GM18873 (cell line): ENCODE measurements at regions not wholly inside any gene's neighbourhood (a gene's known extent, or its start where the extent isn't known, plus 50 kb on each side); places are given as distances from the start of the nearest gene placed in this dataset.
A peak's percentile ranks its signal among the peaks of the same experiment; 100 is the strongest.
"Not testable (repeated sequence)": the region's sequence is repeated elsewhere in the genome, so short reads cannot be mapped to it uniquely, and the experiment has no call there.

Experiments
- ATAC-seq: cut with Tn5 transposase; IDR thresholded peaks from one replicate; pipeline ENCODE4 v1.9.1; 2021; ENCODE audit warnings: mild to moderate bottlenecking, moderate library complexity, moderate number of reproducible peaks; ENCODE audit not compliant: unreplicated experiment, low FRiP score

GRCh38 chr5:82532075-82532474 is 253.9 kb upstream of the RPS23 start:
- ATAC-seq, result not testable (repeated sequence)

- no peak for ATAC-seq
These were observed 248.4 kb upstream of the RPS23 start for GRCh38 chr5:82526540-82526939.

- no peak for ATAC-seq
These were observed 247.5 kb upstream of the RPS23 start for GRCh38 chr5:82525626-82526025.

- no peak for ATAC-seq
These were observed 245.5 kb upstream of the RPS23 start for GRCh38 chr5:82523633-82524032.

- ATAC-seq, result no peak
These were observed 244.7 kb upstream of the RPS23 start for GRCh38 chr5:82522897-82523296.

GRCh38 chr5:82521431-82522051 is 243.4 kb upstream of the RPS23 start:
- ATAC-seq, result no peak

GRCh38 chr5:82519558-82519957 is 241.4 kb upstream of the RPS23 start:
- ATAC-seq, result no peak

- ATAC-seq, result no peak
These were observed 239.5 kb upstream of the RPS23 start for GRCh38 chr5:82517544-82518075.

- no peak for ATAC-seq
These were observed 235.6 kb upstream of the RPS23 start for GRCh38 chr5:82513738-82514137.

- peak; percentile 75 for ATAC-seq
These were observed 233.9 kb upstream of the RPS23 start for GRCh38 chr5:82512025-82512424.

GRCh38 chr5:82511134-82511533 is 233.0 kb upstream of the RPS23 start:
- ATAC-seq, result no peak

- ATAC-seq, result no peak
These were observed 231.6 kb upstream of the RPS23 start for GRCh38 chr5:82509762-82510161.

- ATAC-seq, result not testable (repeated sequence)
These were observed 228.2 kb upstream of the RPS23 start for GRCh38 chr5:82506390-82506789.

- ATAC-seq, result no peak
These were observed 221.6 kb upstream of the RPS23 start for GRCh38 chr5:82499725-82500244.

GRCh38 chr5:82497242-82497641 is 219.1 kb upstream of the RPS23 start:
- ATAC-seq, result no peak

GRCh38 chr5:82494942-82495341 is 216.8 kb upstream of the RPS23 start:
- no peak for ATAC-seq

GRCh38 chr5:82493221-82493620 is 215.1 kb upstream of the RPS23 start:
- no peak for ATAC-seq

GRCh38 chr5:82491397-82491796 is 213.2 kb upstream of the RPS23 start:
- no peak for ATAC-seq

GRCh38 chr5:82489683-82490082 is 211.5 kb upstream of the RPS23 start:
- ATAC-seq, result no peak

- ATAC-seq, result no peak
These were observed 209.0 kb upstream of the RPS23 start for GRCh38 chr5:82487131-82487530.

GRCh38 chr5:82480331-82480730 is 202.2 kb upstream of the RPS23 start:
- no peak for ATAC-seq

- no peak for ATAC-seq
These were observed 198.0 kb upstream of the RPS23 start for GRCh38 chr5:82476155-82476554.
